GM21423 (cell line): ENCODE measurements at regions not wholly inside any gene's neighbourhood (a gene's known extent, or its start where the extent isn't known, plus 50 kb on each side); places are given as distances from the start of the nearest gene placed in this dataset.

Source experiments
- ATAC-seq: cut with Tn5 transposase; IDR thresholded peaks from one replicate; pipeline ENCODE4 v1.9.1; 2021; ENCODE audit warnings: mild to moderate bottlenecking, moderate library complexity; ENCODE audit not compliant: unreplicated experiment

DNA sequence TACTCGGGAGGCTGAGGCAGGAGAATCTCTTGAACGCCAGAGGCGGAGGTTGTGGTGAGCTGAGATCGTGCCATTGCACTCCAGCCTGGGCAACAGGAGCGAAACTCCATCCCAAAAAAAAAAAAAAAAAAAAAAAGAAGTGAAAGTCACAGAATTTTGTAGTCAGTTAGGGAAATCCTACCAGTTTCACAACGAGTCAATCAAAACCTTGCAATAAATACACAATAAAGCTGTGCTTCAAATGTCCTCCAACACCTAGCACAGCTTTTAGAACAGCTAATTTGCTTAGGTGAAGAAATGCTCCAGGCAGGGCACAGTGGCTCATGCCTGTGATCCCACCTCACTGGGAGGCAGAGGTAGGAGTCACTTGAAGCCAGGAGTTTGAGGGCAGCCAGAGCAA lies 112.8 kb upstream of the ATF7IP start:
- no peak for ATAC-seq

DNA sequence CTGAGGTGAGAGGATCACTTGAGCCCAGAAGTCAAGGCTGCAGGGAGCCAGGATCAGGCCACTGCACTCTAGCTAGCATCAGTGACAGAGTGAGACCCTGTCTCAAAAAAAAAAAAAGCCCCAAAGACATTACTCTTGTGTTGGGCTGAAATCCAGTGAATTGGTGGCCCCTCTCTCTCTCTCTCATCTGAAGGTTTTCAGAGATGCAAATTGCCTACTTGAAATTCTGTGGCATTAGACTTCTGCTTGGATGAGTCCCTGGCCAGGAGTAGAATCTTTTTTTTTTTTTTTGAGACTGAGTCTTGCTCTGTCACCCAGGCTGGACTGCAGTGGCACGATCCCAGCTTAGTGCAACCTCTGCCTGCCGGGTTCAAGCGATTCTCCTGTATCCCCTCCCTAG lies 112.0 kb upstream of the ATF7IP start:
- ATAC-seq, result no peak

DNA sequence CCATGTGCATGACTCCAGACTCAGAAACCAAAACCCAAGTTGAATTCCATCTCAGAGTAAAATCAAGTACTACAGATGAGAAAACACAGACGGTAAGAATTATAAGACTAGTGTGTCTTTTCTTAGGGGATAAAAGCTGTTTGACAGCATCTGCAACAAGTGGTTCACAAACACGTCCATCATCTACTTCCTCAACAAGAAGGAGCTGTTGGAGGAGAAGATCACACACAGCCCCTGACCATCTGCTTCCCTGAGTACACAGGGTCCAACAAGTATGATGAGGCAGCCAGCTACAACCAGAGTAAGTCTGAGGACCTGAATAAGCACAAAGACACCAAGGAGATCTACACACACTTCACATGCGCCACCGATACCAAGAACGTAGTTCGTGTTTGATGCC lies 110.7 kb upstream of the ATF7IP start:
- ATAC-seq, result no peak

DNA sequence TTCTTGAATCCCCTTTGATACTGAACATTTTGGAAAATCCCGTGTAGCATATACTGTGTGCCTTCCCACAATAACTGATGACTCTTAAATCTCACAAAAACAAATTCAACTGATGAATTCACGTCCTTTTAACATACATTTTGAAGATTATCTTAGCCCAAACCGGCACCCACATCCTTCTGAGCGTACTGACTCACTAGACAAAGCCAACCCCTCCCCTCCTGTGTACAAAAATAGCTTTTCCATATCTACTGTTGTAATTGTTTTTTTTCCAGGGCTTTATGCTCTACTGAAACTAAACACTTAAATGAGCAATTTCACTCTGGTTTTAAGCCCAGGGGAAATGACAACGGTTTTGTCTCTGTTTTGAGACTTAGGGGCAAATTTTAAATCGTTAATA lies 109.4 kb upstream of the ATF7IP start:
- ATAC-seq, result no peak

DNA sequence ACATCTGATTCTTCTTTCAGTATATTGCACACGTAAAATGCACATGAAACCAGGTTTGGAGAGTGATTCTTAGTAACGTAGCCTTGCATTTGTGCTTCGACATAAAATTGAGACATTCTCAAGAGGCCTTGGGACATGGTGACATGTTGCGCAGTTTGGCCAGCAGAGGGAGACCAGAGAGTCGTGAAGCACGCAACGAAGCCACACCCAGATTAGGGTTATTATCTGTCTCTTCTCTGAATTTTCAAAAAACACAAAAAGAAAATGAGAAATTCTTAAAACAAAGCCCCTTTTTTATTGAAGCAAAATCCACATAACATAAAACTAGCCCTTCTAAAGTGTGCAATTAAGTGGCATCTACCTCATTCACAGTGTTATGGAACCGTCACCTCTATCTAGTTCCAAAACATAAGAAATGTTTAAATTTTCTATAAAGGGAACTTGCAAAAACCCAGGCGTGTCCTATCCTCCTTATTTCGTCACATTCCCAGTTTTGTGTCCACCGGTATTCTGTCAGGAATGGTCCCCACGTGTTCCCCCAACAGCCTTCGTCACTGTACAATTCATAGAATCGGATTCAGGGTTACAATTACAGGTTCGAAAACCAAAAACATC lies 108.8 kb upstream of the ATF7IP start:
- no peak for ATAC-seq

DNA sequence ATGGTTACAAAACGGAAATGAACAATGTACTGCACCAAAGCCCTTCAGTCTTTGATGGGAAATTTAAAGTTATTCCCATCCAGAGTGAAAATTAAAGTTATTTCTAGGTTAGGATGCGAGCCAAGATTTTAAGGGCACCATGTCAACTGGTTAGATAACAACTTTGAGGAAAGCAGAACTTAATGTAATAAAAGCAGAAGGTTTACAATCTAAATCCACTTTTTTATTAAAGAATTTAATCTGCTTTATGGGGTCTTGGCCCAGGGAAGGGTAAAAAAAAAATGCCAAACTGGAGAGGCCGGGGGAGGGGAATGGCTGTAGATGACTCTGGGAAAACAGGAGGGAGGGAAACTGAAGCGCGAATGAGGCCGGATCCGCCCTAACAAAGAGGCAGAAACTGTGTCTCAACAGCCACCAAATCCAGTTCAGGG lies 108.2 kb upstream of the ATF7IP start:
- ATAC-seq, result no peak

DNA sequence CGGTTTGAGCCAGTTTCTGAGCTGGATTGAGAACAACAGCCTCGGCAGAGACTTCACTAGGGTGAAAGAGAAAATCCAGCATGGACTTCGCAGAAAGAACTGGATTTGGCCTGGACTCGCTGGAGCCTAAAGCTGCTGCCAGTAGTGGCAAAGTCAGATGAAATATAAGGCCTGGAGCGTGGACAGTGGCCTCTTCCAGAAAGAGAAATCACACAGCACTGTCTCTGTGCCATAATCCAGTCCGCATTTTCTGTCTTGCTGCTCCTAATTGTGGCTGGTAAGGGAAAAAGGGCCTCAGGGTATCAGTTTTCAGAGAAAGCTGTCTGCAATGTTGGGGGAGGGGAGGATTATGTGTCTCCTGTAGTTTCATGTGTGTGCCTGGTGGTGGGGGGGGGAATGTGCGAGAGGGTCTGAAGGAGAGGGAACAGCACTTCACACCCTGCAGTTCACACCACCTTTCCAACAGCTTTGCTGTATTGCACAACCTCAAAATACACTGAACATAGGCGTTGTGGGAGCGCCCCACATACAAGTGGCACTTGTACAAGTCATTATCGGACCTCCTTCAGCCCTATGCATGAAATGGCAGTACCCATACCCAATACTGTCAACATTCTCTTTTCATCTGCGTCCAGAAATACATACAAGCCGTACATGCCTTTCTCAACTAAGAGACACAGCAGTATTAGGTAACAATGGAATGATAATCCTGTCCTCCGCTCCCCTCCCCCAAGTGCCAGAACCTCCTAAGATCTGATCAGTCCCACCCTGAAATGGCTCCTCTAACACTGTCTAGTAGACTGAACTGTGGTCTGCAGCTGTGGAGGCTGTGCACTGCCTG lies 107.5 kb upstream of the ATF7IP start:
- ATAC-seq, result peak; percentile 60

DNA sequence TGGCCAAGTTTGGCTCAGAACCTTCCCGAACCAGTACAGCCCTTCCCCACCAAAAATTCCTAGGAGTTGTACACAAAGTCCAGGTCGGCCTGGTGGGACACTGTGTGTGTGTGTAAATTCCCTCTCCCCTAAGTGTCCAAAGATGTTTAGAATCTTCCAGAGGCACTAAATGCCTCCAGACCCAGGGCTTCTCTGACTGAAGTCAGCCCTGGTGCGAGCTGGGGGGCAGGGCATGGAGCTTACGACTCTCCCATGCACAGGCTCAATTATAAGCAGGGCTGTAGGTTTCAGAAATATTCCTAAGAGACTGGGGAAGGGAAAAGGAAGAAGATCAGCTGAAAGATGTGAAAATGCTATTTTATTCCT lies 106.9 kb upstream of the ATF7IP start:
- no peak for ATAC-seq

DNA sequence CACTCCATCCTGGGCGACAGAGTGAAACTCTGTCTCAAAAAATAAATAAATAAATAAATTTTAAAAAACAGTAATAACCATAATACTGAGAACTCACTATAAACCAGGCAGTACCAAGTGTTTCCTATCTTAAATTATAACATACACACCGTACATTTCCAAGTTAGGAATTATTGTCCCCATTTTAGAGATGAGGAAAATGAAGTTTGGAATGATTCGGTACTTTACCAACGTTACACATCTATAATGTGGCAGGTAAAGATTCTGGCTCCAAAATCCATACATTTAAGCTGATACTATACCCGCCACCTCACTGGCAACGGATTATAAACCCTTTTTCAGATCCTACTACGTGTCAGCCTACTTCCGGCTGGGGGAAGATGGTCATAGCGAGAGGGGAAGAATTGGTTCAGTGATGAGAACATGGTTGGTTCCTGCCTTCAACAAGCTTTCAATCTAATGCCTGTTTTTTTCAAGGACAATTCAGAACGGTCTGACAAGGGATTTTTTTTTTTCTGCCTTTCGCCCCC lies 105.9 kb upstream of the ATF7IP start:
- no peak for ATAC-seq

DNA sequence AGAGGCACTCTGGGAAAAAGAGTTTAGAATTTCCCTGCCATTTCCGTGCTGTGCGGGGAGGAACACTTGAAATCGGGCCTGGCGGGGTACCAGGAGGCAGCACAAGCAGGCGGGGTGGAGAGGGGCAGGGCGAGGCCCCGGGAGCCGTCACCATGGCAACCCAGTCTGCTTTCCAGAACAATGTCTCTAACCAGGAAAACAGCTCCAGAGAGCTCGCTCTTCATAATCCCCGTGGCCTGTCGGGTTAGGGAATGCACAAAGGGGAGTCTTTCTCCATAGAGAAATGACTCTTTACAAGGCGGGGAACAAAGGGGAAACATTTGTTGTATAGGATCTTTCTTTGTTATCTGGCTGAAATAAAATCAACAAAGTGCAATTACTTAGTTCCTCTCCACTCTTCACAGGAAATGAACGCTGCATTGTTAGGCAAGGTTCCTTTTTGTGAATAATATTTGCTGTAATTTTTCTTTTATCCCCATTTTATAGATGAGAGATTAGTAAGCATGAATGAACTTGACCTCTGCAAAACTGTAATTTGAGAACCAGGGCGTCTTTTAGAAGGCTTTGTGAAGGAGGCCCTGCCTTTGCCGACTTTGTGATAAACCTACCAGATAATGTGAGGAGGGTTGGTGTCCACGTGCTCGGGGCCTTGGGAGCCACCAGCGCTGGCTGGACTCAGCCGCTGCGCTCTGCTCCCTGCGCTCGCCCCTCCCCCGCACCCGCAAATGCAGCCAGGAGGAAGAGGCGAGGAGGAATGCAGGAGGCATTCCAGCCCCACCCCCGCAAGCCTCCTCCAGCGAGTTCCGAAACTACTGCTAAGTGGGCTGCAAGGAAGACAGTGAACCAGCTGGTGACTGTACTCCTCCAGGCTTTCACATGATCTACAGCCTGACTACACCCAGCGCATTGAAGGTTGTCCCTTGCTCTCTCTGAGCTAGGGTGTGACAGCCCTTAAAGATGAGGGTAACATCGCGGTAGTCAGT lies 105.2 kb upstream of the ATF7IP start:
- no peak for ATAC-seq

DNA sequence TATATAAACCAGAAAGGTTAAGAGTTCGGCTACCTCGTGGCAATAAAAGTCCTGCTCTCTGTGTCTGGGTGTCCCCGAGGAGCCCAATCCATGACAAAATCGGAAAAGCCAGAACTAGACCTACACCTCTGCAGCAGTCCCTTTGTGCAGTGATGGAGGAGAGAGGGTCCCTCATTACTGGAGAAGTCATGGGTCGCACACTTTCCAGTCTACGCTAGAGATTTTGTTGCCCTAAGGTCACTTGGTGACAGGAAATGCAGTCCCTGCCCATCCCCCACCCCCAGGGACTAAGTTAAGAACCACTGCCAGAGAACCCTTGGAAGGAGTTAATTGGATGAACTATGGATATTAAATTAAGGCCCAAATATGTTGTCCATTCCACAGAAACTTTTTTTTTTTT lies 104.4 kb upstream of the ATF7IP start:
- ATAC-seq, result no peak

DNA sequence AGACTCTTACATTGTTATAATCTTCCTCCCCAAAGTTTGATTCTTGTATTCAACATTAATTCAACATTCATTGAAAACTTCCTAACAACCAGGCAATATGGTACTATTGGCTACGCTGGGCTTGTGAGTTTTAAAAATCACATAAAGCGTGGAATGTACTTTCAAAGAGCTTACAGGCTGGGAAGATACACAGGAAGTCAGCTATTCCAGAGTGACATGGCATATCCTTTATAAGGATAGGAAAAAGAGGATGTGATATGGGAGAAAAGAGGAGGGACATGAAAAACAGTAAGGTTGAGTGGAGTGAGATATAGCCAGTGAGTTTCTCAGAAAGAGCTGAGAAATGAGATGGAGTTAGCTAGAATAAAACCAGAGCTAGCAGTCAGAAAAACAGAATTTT lies 103.6 kb upstream of the ATF7IP start:
- no peak for ATAC-seq

DNA sequence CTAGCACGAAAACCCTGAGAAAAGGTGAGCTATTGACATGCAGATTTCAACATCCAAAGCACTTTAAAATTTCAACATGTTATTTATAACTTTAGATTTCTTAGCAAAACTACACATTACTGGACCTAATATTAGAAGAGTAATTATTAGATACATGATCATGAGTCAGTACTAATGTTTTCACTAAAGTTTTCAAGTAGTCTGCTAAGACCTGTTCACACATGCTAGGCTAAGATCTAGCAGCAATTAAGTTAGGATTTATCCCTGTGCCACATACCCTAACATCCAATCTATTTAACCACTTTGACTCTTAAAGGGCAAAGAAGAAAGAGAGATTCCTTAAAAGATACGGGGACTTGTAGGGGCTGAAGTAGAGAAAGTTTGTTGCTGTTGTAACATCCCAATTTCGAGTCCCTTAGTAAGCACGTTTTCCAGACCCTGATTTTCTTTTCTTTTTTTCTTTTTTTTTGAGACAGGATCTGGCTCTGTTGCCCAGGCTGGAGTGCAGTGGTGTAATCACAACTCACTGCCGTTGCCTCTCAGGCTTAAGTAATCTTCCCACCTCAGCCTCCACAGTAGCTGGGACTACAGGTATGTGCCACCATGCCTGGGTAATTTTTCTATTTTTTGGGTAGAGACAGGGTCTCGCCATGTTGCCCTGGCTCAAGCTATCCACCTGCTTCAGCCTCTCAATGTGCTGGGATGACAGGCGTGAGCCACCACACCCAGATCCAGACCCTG lies 102.5 kb upstream of the ATF7IP start:
- ATAC-seq, result no peak

DNA sequence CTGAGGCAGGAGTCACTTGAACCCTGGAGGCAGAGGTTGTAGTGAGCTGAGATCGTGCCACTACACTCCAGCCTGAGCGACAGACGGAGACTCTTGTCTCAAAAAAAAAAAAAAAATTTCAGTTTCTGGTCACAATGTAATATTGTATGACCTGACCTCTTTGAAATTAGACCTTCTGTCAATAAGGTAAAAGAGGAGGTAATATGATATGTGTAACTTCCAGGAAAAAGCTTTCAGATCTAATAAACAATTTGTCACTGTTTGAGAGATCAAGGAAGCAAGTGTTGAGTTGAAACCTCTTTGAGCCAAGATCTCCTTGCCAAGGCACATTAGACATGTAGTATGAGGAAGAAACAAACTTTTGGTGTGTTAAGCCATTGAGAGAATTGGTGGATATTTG lies 101.7 kb upstream of the ATF7IP start:
- ATAC-seq, result no peak

DNA sequence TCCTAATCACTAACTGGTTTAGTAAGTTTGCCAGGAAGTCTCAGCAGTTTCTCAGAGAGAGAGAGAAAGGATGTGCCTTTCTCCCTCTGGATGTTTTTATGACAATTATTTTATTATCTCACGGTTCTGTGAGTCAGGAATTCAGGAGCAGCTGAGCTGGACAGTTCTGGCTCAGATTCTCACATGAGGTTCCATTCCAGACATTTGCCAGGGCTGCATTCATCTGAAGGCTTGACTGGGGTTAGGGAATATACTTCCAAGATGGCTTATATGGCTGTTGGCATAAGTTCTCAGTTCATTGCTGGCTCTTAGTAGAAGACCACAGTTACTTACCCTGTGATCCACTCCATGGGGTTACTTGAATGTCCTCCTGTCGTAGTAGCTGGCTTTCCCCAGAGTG lies 101.2 kb upstream of the ATF7IP start:
- no peak for ATAC-seq

DNA sequence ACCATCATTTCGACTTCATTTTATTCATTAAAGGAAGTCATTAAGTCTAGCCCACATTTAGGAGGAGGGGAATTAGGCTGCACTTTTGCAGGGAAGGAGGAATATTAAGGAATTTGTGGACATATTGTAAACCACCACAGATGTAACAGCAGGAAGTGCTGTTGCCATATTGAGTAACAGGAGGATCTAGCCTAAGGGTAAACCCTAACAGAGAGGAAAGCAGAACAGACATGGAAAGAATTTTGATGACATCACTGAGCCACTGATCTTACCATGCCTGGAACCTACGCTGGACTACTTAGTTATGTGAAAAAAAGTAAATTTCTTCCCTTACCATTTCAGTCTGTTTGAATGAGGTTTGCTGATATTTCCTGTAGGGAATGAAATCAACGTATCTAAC lies 100.7 kb upstream of the ATF7IP start:
- ATAC-seq, result no peak

DNA sequence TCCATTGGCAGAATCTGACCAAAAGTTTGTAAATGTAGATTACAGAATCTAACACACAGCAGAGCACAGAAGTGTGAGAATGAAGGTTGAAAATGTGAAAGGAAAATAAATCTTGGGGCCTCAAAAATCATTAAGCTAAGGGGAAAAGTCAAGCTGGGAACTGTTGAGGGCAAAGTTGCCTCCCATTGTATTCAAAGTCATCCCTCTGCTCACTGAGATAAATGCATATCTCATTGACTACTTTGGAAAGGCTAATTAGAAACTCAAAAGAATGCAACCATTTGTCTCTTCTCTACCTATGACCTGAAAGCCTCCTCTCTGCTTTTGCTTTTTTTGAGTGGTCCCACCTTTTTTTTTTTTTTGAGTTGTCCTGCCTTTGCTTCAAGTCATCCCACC lies 97.4 kb upstream of the ATF7IP start:
- no peak for ATAC-seq

DNA sequence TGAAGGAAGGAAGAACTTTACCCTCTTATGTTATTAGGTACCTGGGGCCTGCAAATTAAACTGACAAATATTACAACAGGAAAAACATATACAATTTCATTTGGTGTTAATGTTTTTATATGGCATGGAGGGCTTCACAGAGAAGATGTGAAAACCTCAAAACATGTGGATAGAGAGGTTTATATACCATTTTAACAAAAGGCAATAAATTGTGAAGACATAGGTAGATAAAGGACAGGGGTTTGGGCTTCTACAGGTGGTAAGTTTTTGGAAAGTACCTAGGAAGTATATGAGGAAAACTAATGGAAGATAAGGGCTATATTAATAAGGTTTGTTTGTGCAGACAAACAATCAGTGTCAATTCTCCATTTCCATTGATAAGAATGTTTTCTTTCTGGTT lies 95.1 kb upstream of the ATF7IP start:
- no peak for ATAC-seq

DNA sequence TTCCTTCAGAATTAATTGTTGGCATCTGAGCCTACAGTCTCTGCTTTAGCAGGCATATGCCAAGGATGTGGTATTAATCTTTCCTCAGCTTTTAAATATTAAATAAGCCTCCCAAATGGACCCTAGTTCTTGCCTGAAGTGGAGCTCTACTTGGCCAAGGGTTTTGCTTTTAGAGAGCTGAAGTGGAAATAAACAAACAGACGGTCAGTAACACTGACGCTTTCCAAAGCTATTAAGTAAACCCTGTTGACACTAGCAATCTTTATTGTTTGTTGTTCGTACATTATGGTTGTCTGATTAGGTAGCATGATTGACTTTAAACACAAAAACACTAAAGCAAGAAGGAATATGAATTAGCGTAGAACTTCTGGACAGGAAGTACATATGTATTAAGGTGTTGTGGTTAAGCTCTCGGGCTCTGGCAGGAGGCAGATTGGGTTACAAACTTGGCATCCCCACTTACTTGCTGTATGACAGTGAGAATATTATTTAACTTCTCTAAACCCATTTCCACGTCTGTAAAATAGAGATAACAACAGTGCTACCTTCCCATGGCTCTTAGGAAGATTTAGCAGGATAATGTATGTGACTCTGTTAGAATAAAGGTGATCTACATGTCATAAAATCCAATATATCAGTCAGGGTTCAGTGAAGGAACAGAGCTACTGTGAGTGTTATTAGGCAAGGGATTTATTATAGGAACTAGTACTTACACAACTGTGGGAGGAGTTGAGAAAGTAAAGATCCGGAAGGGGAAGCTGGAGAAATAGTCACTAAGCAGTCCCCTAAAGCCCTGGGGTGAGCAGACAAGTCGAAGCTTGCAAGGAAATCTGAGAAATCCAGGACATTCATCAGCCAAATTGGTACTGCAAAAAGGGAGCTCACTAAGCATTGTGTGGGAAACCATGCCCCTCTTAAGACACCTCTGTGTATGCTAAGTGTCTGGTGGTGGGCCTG lies 92.2 kb upstream of the ATF7IP start:
- ATAC-seq, result no peak

DNA sequence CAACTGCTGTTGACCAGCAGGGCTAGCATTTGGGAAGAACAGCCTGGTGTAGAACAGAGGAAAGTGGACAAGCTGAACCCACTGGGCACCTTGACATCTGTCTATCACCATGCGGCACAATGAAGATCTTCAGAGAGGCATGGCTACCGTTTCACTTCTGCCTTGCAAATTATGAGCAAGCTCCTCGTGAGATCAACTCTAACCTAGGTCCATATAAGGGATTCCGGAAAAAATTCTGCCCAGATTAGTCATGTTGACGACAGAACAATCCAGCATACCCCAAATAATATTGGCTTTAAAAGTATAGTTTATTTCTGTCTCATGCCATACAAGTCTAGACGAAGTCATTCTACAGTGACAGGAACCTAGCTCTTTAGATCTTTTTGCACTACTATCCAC lies 91.6 kb upstream of the ATF7IP start:
- no peak for ATAC-seq
